RPMI8226 (cell line): ENCODE measurements at regions not wholly inside any gene's neighbourhood (a gene's known extent, or its start where the extent isn't known, plus 50 kb on each side); places are given as distances from the start of the nearest gene placed in this dataset.
"Not testable (repeated sequence)": the region's sequence is repeated elsewhere in the genome, so short reads cannot be mapped to it uniquely, and the experiment has no call there.

Experiments used
- DNase-seq: peaks from one replicate; pipeline ENCODE4 v3.0.0-alpha.2; 2015

- DNase-seq = no peak
Measured at GRCh38 chrX:27136325-27136724, 326.8 kb downstream of the PPP4R3C start.

DNA sequence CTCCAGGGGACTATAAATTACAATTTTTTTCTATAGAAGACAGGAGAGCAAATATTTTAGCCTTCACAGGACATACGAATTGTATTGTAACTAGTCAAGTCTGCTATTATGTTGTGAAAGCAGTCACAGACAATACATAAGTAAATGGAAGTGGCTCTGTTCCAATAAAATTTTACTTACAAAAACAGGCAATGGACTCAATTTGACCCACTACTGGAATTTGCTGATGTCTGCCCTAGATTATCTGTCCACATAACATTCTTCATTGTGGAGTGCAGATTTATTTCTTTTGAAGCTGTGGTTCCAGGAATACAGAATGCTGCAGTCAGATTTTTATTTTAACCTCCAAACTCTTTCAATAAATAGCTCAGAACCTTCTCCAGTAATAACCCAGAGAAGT lies 330.3 kb downstream of the PPP4R3C start:
- DNase-seq = no peak

DNA sequence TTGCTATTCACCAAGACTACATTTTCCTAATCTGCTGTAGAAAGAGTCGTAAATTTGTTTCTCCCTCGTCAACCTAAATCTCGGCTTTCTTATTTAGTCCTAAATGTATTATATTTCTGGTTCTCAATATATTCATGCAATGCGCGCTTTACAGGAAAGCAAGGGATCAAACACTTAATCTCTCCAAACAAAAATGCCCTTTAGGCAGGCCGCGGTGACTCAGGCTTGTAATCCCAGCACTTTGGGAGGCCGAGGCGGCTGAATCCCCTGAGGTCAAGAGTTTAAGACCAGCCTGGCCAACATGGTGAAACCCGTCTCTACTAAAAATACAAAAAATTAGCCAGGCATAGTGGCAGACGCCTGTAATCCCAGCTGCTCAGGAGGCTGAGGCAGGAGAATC lies 376.0 kb downstream of the PPP4R3C start:
- DNase-seq = not testable (repeated sequence)

DNA sequence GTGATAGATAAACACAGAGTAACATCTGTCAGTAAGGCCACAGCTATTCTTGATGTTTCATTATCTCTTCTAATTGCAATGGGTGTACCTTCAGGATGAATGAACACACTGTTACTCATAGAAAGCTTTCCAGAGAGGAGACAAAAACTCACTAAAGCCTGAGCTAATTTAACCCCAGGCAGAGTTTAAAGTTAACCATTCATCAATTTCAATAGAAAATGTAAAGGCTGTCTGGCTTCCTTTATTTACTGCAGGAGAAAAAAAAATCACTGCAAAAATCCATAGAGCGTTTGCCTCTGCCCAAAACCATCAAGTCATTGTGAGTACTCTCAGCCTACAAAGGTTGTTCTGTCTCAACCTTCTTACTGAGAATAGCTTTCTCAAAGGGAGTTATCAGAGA lies 376.9 kb downstream of the PPP4R3C start:
- no peak for DNase-seq

- no peak for DNase-seq
Measured at GRCh38 chrX:27085346-27085745, 377.8 kb downstream of the PPP4R3C start.

DNA sequence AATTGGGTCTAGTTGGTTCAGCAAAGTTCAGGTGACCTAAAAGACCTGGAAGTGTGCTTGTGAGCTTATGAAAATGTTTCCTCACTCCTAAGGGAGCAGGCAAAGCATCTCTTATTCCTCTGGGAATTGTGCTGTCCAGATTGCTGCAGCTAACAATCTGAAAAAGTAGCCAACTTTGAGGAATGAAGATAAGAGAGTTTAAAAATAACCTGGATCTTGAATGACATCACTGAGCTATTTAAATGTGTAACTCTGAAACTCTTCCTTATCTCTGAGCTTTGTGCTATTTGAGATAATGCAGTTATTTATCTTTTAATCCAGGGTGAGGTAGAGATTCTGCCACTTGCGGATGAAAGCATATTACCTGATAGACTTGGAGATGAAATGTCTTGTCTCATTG lies 384.8 kb downstream of the PPP4R3C start:
- no peak for DNase-seq

DNA sequence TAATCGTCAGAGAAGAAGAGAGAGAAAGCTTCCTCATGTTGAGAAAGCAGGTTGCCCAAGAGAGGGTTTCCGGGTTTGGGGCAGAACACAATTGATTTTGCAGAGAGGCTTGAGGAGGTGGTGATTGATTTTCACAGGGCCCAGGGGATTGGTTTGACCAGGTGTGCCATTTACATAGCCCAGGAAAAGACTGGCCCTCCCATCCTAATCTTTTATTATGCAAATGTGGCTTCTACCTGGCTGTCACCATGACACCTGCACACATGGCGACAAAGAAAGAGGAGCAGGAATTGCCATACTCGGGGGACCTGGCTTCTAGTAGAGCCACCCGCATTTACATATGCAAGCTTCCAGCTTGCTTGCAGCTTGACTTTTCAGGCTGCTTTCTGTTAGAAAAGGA lies 405.3 kb downstream of the PPP4R3C start:
- DNase-seq = no peak

GRCh38 chrX:27039332-27039731 lies 423.8 kb downstream of the PPP4R3C start:
- DNase-seq = no peak

DNA sequence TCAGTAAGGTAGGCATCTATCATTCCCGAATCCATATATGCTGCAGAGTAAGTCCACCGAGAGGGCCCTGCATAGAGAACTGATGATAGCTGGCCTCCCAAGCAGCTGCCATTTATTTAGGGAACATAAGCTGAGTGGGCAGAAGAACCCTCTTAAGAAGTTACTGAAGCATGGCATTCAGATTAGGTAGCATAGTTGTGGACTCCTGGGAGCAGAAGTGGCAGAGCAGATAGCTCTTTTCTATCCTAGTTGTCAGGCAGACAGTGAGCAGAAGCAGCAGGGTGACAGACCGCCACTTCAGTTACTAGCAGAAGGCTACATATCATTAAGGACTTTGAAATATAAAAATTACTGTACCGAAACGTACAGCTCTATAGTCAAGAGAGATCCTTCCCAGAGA lies 454.7 kb downstream of the PPP4R3C start:
- DNase-seq = no peak

DNA sequence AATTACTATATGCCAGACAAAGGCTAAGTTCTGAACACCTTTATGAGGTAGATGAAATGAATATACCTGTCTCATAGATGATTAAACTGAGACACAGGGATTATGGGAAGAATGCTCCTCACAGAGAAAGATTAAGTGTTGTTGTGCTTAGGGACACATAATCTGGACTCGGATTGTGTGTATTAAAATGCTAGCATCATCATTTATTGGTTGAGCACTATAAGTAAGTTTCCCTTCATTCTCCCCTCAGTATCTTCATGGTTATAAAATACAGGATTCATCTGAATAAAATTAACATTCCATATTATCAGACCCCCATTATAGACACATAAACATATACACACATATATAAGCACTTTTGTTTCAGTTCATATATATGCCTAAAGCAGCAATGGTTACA lies 463.5 kb downstream of the PPP4R3C start:
- no peak for DNase-seq

DNA sequence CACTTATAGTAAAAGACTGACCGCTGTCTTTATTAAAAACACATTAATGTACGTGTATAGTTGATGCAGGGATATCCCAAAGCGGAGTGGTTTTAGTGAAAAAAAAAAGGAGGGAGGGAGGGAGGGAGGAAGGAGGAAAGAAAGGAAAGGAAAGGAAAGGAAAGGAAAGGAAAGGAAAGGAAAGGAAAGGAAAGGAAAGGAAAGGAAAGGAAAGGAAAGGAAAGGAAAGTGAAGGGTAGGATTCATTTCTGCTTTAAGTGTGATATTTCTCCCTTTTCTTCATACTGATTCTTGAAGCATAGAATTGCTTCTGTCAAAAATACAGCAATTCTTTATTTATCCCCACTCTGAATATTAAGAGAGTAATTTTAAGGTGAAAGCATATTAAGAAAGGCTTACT lies 504.9 kb downstream of the PPP4R3C start:
- no peak for DNase-seq

- no peak for DNase-seq
Measured at GRCh38 chrX:26954029-26954428, 509.1 kb downstream of the PPP4R3C start.

GRCh38 chrX:26952213-26952612 lies 510.9 kb downstream of the PPP4R3C start:
- DNase-seq = no peak

DNA sequence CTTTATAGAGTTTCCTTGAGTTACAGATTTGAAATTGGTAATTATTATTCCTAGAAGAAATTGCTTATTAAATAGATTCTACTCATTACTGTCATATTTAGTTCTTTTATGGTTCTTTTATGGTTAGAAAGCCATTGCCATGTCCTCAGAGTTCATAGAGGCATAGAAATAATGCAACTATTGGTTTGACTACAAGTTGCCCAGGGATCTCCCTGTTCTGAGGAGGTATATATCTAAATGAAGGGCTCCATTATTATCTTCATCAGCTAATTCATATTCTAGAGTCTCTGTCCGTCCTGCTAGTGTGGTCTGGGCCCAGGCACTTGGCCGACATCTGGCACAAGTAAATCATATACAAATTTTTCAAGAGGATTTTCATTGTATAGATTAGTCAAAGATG lies 535.7 kb downstream of the PPP4R3C start:
- DNase-seq = no peak

DNA sequence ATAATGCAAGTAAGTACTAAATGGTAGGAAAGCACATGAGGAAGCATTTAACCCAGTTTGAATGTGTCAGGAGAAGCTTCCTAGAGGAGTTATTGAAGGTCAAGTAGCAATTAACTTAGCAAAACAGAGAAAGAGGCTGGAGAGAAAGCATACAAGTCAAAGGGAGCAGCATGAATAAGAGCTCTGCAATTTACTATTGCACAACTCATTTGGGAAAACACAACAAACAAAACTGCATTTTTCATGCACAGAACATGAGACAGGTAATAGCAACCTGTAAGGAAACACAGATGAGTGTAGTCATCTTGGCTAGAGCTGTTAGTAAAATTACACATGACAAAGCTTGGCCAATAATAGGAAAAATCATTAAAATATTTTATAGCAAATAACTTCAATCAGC lies 538.1 kb downstream of the PPP4R3C start:
- no peak for DNase-seq

GRCh38 chrX:26922278-26922677 lies 540.9 kb downstream of the PPP4R3C start:
- no peak for DNase-seq

GRCh38 chrX:26918631-26919030 lies 544.5 kb downstream of the PPP4R3C start:
- peak; percentile 29 for DNase-seq

GRCh38 chrX:26916991-26917390 lies 546.1 kb downstream of the PPP4R3C start:
- no peak for DNase-seq

DNA sequence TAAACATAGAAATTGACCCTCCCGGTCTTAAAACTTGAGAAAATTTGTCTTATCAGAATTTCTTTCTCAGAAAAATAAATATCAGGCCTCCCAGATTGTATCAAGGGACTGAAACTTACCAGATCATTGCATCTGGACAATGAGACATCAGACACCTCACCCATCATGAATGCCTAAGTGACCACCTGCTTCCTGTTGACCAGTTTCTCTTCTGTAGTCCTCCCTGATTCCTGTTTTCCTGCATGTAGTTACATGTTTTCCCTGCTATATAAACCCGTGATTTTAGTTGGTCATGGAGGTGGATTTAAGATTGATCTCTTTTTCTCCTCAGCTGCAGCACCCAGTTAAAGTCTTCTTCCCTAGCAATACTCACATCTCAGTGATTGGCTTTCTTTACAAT lies 548.1 kb downstream of the PPP4R3C start:
- DNase-seq = no peak

DNA sequence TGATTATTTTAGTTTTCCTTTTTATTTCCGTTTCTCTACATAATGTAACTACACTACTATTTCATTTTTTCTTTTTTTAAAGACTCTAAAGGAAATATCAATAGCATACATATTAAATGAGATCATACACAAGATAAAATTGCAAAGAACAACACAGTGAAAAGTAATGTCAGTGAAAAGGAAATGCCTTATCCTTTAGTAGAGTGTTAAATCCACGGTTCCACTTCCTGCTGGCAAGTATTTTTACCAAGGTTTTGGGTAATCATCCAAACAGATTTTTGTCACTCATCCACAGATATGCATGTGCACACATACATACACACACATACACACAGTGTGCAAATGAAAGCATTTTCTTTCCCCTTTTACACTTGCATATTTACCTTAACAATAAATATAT lies 548.9 kb downstream of the PPP4R3C start:
- DNase-seq = no peak

DNA sequence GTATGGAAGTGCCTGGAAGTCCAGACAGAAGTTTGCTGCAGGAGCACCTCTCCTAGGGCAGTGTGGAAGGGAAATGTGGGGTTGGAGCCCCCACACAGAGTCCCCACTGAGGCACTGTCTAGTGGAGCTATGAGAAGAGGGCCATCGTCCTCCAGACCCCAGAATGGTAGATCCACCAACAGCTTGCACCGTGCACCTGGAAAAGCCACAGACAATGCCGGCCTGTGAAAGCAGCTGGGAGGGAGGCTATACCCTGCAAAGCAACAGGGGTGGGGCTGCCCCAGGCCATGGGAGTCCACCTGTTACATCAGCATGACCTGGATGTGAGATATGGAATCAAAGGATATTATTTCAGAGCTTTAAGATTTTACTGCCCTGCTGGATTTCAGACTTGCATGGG lies 551.4 kb downstream of the PPP4R3C start:
- not testable (repeated sequence) for DNase-seq

GRCh38 chrX:26909728-26910127 lies 553.4 kb downstream of the PPP4R3C start:
- no peak for DNase-seq

- DNase-seq = no peak
Measured at GRCh38 chrX:26908218-26908617, 554.9 kb downstream of the PPP4R3C start.

GRCh38 chrX:26889574-26889973 lies 573.6 kb downstream of the PPP4R3C start:
- DNase-seq = no peak

DNA sequence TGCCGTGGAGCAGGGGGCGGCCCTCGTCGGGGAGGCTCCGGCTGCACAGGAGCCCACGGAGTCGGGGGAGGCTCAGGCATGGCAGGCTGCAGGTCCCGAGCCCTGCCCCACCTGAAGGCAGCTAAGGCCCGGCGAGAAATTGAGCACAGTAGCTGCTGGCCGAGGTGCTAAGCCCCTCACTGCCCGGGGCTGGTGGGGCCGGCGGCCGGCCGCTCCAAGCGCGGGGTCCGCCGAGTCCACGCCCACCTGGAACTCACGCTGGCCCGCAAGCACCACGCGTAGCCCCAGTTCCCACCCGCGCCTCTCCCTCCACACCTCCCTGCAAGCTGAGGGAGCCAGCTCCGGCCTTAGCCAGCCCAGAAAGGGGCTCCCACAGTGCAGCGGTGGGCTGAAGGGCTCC lies 589.4 kb downstream of the PPP4R3C start:
- no peak for DNase-seq

- DNase-seq = no peak
Measured at GRCh38 chrX:26871967-26872366, 591.2 kb downstream of the PPP4R3C start.
